ENCODE measurements at regions not wholly inside any gene's neighbourhood (a gene's known extent, or its start where the extent isn't known, plus 50 kb on each side); places are given as distances from the start of the nearest gene placed in this dataset.

DNA sequence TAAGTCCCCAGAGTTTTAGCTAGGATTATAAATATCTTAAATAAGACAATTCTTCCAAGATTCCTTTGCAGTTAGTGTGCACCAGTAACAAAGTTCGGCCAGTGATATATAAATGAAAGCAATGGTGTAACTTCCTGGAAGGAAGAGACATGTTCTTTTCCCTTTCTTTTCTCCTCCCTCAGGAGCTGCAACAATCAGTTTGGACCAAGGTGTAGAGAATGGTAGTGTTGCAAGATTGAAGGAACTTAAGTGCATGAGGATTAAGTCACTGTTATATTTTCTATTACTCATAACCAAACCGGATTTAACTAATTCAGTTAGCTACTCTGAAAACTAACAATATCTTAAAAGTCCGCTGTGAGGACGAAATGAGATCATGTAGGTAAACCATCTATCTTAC, 68.9 kb upstream of the KCNJ16 start:
- TF ChIP-seq, protein P1, sequence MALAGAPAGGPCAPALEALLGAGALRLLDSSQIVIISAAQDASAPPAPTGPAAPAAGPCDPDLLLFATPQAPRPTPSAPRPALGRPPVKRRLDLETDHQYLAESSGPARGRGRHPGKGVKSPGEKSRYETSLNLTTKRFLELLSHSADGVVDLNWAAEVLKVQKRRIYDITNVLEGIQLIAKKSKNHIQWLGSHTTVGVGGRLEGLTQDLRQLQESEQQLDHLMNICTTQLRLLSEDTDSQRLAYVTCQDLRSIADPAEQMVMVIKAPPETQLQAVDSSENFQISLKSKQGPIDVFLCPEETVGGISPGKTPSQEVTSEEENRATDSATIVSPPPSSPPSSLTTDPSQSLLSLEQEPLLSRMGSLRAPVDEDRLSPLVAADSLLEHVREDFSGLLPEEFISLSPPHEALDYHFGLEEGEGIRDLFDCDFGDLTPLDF (CRISPR knock-in tag; IDR thresholded peaks at IDR 0.05): no peak
- no peak for TF ChIP-seq POLR2A (IDR thresholded peaks at IDR 0.05; ENCODE audit: insufficient read depth in 1 of 2, low read depth in 2 of 2, low read length in 2 of 2)
- no peak for TF ChIP-seq JUND (CRISPR knock-in tag; IDR thresholded peaks at IDR 0.05)
- TF ChIP-seq GFI1 (CRISPR knock-in tag; IDR thresholded peaks at IDR 0.05; ENCODE audit: borderline replicate concordance): no peak
- TF ChIP-seq, protein P2, sequence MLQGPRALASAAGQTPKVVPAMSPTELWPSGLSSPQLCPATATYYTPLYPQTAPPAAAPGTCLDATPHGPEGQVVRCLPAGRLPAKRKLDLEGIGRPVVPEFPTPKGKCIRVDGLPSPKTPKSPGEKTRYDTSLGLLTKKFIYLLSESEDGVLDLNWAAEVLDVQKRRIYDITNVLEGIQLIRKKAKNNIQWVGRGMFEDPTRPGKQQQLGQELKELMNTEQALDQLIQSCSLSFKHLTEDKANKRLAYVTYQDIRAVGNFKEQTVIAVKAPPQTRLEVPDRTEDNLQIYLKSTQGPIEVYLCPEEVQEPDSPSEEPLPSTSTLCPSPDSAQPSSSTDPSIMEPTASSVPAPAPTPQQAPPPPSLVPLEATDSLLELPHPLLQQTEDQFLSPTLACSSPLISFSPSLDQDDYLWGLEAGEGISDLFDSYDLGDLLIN (CRISPR knock-in tag; IDR thresholded peaks at IDR 0.05; ENCODE audit: borderline replicate concordance): no peak
- TF ChIP-seq FOXK1 (CRISPR knock-in tag; IDR thresholded peaks at IDR 0.05; ENCODE audit: borderline replicate concordance, low read depth): no peak
- no peak for TF ChIP-seq ESRRA (CRISPR knock-in tag; IDR thresholded peaks at IDR 0.05; ENCODE audit: low read depth)
- TF ChIP-seq ZNF383 (CRISPR knock-in tag; IDR thresholded peaks at IDR 0.05; ENCODE audit: borderline replicate concordance): no peak

Data from HepG2 (cell line).